HG03457 (cell line): ENCODE measurements at regions not wholly inside any gene's neighbourhood (a gene's known extent, or its start where the extent isn't known, plus 50 kb on each side); places are given as distances from the start of the nearest gene placed in this dataset.

ENCODE experiments used
- ATAC-seq: cut with Tn5 transposase; IDR thresholded peaks from one replicate; pipeline ENCODE4 v1.9.1; 2021; ENCODE audit warnings: moderate number of reproducible peaks; ENCODE audit not compliant: unreplicated experiment

DNA sequence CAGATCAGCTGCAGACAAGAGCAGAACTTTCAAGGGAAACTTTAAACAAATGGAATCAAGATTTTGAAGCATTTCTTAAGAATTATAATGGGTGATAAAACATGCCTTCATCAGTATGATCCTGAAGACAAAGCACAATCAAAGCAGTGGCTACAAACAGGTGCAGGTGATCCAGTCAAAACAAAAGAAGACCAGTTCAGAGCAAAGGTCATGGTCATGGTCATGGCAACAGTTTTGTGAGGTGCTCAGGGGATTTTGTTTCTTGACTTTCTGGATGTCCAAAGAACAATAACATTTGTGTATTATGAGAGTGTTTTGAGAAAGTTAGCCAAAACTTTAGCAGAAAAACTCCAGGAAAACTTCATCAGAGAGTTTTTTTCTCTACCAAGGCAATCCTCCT lies 681.7 kb upstream of the PTBP2 start:
- ATAC-seq: no peak

DNA sequence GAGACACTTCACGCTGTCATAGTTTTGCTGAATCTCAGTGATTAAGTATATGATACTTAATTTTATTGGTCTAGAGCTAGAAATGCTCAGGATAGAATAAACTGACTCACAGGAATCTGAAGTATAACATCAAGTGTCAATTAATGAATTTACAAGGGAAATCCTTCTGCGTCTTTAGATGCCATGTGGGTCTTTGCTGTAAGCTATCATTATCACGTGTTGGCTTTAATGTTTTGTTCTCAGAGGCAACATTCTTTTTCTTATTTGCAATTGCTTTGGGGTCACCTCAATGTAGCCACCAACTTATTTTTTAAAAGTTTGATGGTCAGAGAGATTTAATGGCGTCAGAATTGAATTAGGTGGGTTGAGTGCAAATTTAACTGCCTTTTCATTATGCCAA lies 680.1 kb upstream of the PTBP2 start:
- no peak for ATAC-seq

DNA sequence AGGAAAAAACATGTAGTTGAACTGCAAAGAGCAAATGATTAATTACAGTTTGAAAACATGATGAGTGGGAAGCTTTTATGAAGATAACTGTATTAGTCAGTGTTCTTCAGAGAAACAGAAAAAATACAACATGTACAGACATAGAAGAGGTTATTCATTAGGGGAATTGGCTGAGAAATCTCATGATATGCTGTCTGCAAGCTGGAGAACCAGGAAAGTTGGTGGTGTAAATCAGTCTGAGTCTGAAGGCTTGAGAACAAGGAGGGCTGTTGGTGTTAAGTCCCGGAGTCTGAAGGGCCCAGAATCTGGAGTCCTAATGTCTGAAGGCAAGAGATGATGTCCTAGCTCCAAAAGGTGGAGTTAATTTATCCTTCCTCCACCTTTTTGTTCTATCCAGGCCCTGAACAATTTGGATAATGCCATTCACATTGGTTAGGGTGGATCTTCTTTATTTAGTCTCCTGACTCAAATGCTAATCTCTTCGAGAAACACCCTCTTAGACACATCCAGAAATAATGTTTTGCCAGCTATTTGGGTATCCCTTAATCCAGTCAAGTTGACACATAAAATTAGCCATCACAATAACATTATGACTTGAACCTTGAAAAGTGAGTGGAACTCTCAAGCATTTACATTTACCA lies 672.9 kb upstream of the PTBP2 start:
- no peak for ATAC-seq

DNA sequence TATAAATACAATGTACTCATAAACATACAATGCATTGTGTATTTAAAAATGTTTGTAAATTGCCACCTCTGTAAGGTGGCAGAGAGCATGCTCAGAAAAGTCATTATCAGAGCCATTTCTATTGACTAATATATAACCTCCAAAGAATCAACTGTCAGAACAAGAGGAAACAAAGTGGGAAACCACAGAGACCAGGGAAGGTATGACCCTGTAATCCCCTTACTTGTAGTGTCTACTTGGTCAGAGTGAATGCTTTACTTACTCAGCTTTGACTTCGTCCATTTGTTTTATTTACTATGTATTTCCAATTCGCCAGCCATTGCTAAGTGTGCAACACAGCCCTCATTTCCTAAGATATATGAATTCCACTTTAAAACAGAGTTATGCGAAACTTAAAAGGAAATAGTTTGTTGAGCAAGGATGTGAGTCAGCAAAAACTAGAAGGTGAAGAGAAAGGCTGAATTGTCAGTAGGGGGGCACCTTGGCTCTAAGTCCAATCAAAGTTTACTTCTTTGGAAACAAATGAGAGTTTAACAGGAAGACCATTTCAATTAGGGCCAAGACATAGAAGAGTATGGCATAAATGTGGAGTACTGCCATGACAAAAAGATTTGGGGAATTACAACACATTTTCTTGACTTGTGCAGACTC lies 671.7 kb upstream of the PTBP2 start:
- no peak for ATAC-seq

DNA sequence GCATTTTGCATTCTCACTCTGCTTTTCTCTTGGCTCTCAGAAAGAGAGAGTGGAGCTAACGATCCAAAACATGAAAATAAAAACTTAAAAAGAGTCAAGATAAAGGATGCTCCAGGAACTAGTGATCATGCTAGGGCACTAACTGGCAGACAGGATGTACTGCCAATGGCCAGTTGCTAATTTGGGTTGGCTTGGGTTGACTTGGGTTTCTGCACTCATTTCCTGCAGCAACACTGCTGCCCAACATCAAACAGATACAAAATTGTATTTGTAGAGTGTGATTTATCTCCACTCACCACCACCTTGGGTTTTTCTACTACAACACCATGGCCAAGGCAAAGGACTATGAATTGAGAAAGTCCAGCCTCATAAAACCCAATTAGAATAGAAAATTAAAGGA lies 662.3 kb upstream of the PTBP2 start:
- no peak for ATAC-seq

DNA sequence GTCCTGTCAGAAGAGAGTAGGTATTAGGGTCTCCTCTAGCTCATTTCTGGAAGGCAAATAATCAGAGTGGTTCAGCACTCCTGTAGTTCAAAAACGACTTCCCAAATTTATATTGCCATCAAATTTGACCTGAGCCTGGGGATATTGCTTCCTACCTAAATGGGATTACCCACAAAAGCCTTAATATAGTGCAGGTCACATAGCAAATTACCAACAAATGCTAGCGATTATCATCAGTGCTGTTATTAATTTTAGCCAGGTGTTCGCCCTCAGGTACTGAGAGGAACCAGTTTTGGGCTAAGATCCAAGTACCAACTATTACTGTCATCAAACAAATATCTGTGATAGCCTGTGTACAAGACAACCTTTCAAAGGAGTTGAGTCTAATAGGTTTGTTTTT lies 661.8 kb upstream of the PTBP2 start:
- no peak for ATAC-seq

DNA sequence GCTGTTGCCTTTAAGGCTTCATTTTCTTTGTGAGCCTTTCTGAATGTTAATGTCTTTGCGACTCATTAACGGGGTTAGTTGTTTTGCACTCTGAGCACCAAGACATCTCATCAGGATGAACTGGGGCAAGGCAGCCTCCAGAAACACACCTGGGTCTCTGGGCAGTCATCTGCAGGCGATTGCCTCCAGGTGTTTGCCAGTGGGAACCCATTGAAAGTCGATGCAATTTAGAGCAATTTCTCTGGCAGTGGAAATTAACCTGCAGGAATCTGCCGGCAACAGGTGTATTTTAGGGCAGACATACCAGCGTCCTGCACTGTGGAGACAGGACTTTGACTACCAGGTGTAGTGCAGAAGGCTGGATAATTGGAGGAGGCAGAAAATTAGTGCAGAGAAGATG lies 661.0 kb upstream of the PTBP2 start:
- ATAC-seq: no peak

DNA sequence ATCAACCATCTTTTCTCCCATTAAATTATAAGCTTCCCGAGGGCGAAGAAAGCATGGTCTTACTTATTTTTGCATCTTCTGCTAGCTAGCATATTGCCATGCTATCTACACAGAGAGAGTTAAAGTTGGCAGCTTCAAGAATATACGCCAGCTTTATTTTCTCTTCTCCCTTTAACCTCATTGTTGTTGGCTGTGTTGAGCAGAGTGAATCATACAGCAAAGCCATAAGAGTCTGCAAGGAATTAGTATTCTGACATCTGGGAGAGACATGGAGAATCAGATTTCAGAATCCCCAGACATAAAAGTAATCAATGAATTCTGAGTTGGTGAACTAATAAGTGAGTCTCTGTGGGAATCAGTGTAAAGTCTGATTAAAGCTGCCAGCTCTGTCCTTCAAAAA lies 649.6 kb upstream of the PTBP2 start:
- no peak for ATAC-seq

DNA sequence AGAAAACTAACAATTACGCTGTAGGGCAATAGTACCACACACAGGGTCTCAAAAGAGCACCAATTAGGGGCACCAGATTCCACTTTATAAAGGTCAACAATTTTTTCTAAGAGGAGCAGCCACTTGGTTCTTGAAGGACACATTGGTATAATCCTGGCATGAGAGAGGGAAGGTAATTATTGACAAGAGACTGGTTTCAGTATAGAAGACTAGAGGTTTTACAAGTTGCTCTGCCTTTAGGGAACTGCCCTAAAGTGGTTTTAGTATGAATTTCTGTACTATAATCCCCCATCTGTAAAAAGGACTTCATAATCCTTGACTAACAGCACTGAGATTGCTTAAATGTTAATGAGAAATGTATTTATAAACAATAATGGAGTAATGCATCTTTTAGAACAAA lies 648.5 kb upstream of the PTBP2 start:
- ATAC-seq: no peak

DNA sequence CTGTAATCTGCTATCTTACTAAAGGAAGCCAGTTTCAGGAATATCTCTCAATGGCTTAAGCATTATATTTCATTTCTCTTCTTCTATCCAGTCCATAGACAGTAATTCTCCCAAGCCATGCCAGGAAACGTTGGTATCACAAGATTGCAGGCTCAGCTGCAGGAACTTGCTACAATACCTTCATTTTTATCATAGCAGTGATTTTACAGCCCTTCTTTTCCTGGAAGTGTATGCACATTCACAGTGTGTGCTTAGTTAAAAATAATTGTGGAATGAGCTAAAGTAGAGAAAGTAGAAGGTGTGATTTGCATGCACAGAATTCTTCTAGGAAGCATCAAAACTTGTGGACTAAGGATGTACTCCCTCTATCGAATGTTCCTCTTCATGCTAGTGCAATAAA lies 647.2 kb upstream of the PTBP2 start:
- no peak for ATAC-seq

DNA sequence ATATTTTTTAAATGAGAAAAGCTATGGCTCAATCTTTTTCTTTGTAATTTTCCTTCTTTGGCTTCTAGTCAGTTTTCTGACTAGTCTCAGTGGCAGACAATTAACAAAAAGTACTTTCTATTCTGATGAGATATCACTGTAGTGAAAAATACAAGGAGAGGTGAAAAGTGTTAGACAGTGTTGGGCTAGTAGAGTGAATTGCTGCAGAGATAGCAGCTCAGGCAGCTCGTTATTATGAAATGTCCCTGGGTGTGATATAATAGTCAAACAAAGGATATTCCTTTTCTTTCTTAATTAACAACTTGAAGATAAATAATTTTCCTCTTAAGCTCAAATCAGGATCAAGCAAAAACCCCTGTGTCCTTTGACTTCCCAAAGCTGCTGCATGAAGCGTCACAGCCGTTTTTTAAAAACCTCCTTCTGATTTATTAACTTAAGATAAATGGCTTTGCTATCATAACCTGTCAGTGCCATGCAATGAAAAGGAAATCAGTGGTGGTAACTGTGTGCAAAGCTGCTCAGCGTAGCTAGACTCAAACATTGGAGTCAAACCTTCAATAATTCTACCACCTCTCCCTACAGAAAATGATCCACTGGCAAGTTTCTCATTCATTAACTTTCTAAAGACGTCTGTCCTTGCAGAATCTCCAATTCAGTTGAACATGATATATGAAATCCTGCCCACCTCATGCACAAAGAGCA lies 646.6 kb upstream of the PTBP2 start:
- ATAC-seq: no peak

DNA sequence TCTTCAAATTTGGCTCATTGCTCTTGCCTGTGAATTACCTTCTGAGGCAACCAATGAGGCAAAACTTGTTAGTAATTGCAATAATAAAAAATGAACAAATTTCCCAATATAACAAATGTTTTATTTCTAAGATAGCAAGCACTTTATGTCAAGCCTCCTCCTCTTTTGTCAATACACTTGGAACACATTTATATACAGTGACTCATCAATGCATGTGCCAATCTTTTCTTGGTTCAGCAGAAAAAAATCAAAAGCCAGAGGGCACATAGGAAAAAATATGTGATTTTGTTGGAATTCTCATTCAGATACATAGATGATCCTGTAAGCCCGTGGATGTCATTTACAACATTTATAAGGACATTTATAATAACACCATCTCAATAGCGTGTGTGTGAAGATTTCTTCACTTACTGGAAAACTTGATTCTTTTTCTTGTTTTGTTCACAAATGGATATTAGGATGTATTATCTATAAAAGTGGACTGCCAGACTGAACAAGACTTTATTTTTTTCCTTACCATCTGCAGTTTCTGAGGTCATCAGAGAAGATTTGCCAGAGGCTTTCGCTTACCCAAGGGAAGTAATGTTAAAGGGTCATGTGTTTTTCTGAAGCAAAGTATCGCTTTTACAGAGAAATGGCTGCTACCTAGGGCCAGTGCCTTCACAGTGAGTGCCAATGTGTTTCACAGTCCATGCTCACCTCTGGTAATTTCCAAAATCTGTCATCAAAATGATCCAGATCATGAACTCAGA lies 645.7 kb upstream of the PTBP2 start:
- ATAC-seq: no peak

DNA sequence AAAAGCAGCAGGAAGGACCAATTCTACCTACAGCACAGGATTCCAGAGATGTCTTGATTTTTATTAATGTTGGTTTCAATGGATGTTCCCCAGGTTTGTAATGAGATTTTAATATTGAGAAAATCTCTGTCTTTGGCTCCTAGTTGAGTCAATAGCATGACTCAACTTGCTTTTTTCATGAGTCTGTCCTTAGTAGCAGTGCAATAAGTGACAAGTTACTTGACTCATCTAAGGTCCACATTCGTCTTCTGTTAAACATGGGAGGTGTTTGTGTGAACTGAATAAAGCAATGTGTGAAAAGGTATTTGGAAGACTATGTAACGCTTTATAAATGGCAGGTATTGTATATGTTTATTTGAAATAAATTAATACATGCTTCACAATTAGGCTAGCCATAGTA lies 645.0 kb upstream of the PTBP2 start:
- no peak for ATAC-seq

DNA sequence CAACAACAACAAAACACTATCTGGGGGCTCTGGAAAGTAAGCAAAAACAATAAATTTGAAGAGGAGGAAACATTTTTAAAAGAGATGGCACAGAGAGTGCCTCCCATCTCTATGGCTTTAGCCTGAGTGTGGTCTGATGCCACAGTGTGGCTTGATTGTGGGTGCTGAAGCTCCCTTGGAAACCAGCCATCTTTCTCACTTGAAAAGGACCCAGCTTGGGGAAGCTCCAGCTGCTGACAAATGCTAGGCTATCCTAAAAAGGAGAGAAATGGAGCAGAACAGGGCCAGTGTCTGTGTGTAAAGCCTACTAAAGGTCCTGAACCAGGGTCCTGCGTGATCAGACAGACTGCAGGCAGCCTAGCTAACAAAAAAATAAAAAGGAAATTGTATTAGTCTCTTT lies 642.0 kb upstream of the PTBP2 start:
- no peak for ATAC-seq

DNA sequence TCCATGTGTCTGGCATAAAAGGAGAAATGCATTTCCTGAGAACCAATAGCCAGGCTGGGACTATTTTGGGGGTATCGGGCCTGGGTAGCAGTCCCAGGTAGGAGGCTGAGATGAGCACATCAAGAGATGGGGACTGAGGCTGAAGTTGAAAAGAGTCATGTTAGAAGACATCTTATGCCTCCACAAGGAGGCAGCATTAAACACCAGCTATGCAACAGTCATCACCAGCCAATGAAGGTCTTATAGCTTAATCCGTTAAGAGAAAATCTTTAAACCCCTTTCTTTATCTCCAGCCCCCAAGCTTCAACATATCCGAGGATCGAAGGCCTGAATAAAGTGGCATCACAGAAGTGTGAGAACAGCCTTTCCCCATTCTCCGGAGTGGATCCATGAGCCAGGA lies 640.7 kb upstream of the PTBP2 start:
- ATAC-seq: no peak

DNA sequence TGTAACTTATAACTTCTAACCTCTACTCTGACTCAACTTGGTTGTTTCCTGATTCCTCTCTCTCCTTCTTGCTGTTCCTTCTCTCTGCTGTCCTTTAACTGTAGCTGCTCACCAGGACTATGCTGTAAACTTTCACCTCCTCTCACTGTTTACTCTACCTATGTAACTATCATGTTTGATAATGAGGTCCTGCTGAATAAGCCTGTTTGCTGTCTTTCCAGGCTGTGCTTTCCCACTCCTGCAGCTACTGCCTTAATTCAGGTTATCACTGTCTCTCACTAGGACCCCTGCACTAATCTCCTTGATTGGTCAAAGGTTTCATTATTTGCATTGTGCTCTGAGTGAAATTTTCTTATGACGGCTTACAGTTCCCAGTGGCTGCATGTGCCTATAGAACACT lies 633.9 kb upstream of the PTBP2 start:
- no peak for ATAC-seq

DNA sequence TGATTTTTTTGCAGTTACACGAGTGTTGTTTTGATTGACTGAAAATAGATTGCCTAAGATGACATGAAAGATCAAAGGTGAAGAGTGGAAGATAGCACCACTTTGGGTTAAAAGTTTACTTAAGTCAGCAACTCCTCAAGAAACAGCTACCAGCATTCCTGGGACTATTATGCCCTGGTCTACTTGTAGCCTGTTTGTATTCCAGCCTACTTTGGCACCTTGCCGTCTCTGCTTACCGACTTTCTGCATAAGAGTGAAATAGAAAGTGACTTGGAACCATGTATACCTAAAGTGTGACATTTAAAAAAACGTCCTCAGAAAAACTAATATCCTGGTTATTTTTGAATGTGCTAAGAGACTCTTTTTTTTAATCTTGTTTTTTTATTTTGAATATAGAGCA lies 631.5 kb upstream of the PTBP2 start:
- no peak for ATAC-seq

DNA sequence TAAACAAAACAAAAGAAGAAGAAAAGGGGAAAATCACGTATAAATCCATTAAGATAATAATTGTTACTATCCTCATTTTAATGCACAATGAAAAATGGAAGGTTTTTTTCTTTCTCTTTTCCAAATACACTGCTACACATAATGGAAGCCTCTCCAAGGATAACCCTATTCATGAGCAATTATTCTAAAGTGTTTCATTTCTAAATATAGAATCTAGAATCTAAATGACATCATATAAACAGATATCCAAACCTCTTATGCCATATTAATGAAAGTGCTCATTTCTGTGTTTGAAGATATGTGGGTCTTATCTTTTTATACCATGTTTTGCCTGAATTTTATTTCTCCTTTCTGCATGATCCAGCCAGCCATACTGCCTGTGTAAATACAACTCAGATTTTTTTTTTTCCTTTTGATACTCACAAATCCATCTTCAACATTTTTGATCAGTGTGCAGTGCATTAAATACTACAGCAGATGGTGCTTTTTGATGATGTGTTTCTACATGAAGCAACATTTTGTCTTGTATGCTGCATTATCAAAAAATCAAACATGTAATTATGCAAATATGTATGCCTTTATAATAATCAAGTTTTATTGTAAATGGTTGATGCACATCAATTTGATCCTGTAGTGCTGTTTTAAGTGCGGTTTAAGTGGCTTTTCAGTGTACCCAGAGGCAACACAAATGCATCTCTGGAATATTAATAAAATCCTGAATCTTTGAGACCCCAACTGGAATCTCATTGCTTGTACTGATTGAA lies 625.6 kb upstream of the PTBP2 start:
- no peak for ATAC-seq

DNA sequence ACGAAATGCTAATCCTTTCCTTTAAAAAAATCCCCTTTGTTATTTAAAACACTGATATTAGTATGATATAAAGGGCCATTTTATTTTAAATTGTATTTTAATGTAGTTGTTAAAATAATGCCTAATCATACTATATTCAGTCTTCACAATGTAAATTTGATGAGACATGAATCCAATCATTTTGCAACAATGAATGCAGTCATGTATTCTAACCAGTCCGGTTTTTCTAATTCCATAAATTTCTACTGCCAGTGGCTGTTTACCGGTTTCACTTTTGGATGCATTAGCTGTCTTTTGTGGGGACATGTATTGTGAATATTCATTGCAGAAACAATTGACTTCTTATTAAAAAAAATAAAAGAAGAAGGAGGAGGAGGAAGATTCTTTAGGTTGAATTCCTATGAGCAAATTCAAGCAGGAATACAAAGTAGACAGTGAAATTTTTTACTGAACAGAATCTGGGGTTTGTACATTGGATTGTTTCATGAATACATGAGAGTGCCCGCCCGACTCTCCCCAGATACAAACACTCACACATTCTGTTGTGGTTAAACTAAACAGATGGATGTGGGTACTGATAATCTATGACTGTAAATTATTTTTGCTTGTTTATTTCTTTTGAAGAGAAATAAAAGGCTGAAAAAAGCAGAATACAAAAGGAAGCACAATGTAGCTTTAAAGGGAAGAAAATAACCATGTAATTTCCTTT lies 624.8 kb upstream of the PTBP2 start:
- no peak for ATAC-seq

DNA sequence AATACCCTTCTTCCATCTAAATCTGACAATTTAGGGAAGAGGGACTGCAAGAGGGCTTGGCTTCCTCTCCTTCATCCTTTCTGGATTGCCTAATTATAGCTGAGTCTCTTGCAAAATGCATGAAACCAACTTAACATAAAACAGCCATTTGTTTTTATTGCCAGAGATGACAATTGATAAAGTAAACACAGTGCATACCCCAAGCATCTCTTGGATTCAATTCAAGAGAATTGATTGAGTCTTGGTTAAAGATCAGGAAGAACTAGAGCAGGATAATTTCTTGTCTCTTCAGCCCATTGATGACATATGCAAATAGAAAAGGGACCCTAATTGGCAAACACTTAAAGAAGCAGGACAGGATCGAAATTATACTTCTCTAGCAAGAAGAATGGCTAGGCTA lies 617.1 kb upstream of the PTBP2 start:
- no peak for ATAC-seq
